ENCODE measurements at regions not wholly inside any gene's neighbourhood (a gene's known extent, or its start where the extent isn't known, plus 50 kb on each side); places are given as distances from the start of the nearest gene placed in this dataset.

- TF ChIP-seq CTCF (conservative IDR thresholded peaks at IDR 0.05), result no peak
- Mint-ChIP-seq H3K9me3 (peaks cover 9% of the 10 kb centered on the region), H3K36me3 (no peaks in the 10 kb centered on the region), H3K4me1 (ENCODE audit: unreplicated experiment) (no peaks in the 10 kb centered on the region), H3K27ac (no peak overlapping the region), H3K4me3 (no peak overlapping the region), H3K27me3 (no peaks in the 10 kb centered on the region)
- no peak for DNase-seq (ENCODE audit: extremely low spot score, unreplicated experiment)
These were observed 211.7 kb upstream of the WSB1 start for GRCh38 chr17:27082023-27082774.

- DNase-seq (ENCODE audit: extremely low spot score, unreplicated experiment), result no peak
- Mint-ChIP-seq H3K4me1 (ENCODE audit: unreplicated experiment) (no peaks in the 10 kb centered on the region), H3K9me3 (peaks cover 5% of the 10 kb centered on the region), H3K36me3 (no peaks in the 10 kb centered on the region), H3K27me3 (no peaks in the 10 kb centered on the region), H3K4me3 (no peak overlapping the region), H3K27ac (no peak overlapping the region)
- no peak for TF ChIP-seq CTCF (conservative IDR thresholded peaks at IDR 0.05)
These were observed 211.1 kb upstream of the WSB1 start for GRCh38 chr17:27082775-27083154.

- TF ChIP-seq CTCF (conservative IDR thresholded peaks at IDR 0.05), result no peak
- H3K36me3 Mint-ChIP-seq, result no peaks in the 10 kb centered on the region
- H3K9me3 Mint-ChIP-seq, result peaks cover 5% of the 10 kb centered on the region
- no peaks in the 10 kb centered on the region for H3K27me3 Mint-ChIP-seq
- DNase-seq (ENCODE audit: extremely low spot score, unreplicated experiment), result no peak
- no peak overlapping the region for H3K4me3 Mint-ChIP-seq
- H3K4me1 Mint-ChIP-seq (ENCODE audit: unreplicated experiment), result no peaks in the 10 kb centered on the region
- no peak overlapping the region for H3K27ac Mint-ChIP-seq
These were observed 210.3 kb upstream of the WSB1 start for GRCh38 chr17:27083408-27084185.

GRCh38 chr17:27085517-27085916, 208.4 kb upstream of the WSB1 start:
- Mint-ChIP-seq H3K36me3 (no peaks in the 10 kb centered on the region), H3K4me1 (ENCODE audit: unreplicated experiment) (no peaks in the 10 kb centered on the region), H3K9me3 (peaks cover 5% of the 10 kb centered on the region), H3K4me3 (no peak overlapping the region), H3K27me3 (no peaks in the 10 kb centered on the region), H3K27ac (no peak overlapping the region)
- no peak for DNase-seq (ENCODE audit: extremely low spot score, unreplicated experiment)
- no peak for TF ChIP-seq CTCF (conservative IDR thresholded peaks at IDR 0.05)

- DNase-seq (ENCODE audit: extremely low spot score, unreplicated experiment), result no peak
- no peaks in the 10 kb centered on the region for H3K27me3 Mint-ChIP-seq
- H3K36me3 Mint-ChIP-seq, result no peaks in the 10 kb centered on the region
- peaks cover 5% of the 10 kb centered on the region for H3K9me3 Mint-ChIP-seq
- no peaks in the 10 kb centered on the region for H3K4me1 Mint-ChIP-seq (ENCODE audit: unreplicated experiment)
- H3K4me3 Mint-ChIP-seq, result no peak overlapping the region
- no peak for TF ChIP-seq CTCF (conservative IDR thresholded peaks at IDR 0.05)
- H3K27ac Mint-ChIP-seq, result no peak overlapping the region
These were observed 207.4 kb upstream of the WSB1 start for GRCh38 chr17:27086526-27086925.

All from type B pancreatic cell (in vitro differentiated cells).